ENCODE measurements at regions not wholly inside any gene's neighbourhood (a gene's known extent, or its start where the extent isn't known, plus 50 kb on each side); places are given as distances from the start of the nearest gene placed in this dataset.

- TF ChIP-seq, protein P1, sequence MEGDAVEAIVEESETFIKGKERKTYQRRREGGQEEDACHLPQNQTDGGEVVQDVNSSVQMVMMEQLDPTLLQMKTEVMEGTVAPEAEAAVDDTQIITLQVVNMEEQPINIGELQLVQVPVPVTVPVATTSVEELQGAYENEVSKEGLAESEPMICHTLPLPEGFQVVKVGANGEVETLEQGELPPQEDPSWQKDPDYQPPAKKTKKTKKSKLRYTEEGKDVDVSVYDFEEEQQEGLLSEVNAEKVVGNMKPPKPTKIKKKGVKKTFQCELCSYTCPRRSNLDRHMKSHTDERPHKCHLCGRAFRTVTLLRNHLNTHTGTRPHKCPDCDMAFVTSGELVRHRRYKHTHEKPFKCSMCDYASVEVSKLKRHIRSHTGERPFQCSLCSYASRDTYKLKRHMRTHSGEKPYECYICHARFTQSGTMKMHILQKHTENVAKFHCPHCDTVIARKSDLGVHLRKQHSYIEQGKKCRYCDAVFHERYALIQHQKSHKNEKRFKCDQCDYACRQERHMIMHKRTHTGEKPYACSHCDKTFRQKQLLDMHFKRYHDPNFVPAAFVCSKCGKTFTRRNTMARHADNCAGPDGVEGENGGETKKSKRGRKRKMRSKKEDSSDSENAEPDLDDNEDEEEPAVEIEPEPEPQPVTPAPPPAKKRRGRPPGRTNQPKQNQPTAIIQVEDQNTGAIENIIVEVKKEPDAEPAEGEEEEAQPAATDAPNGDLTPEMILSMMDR (IDR thresholded peaks at IDR 0.05), result no peak
- no peak for TF ChIP-seq POLR2A (IDR thresholded peaks at IDR 0.05)
Observed at GRCh38 chr5:6181147-6181729, 197.1 kb downstream of the MED10 start.
